HepG2 (cell line): ENCODE measurements at regions not wholly inside any gene's neighbourhood (a gene's known extent, or its start where the extent isn't known, plus 50 kb on each side); places are given as distances from the start of the nearest gene placed in this dataset.

ENCODE experiments used
- ATAC-seq: fragments of 200-7000 bp; cut with Tn5 transposase; 3 replicates; pipeline ENCODE4 v1.9.1; 2020; ENCODE audit warnings: mild to moderate bottlenecking, moderate library complexity
- BruUV-seq: library from RNA; stranded (reverse); fragments of 400-500 nt; replicated peaks from 2 replicates; lab custom pipeline; 2021; lab: Mats Ljungman, UMichigan
- CTCF ChIA-PET: fragments of 300-600 bp; formaldehyde crosslinking; extraction: SDS; loops from one replicate; lab custom pipeline; 2021; ENCODE audit warnings: low total read pairs, inconsistent platforms, low intra/inter-chr PET ratio; lab: Yijun Ruan, JAX
- POLR2A ChIA-PET: fragments of 350-600 bp; sonication (Branson Sonifier 250); formaldehyde crosslinking; loops from one replicate; lab custom pipeline; 2020; ENCODE audit warnings: antibody characterized with exemption, inconsistent platforms; lab: Yijun Ruan, JAX
- DNase-seq: peaks from one replicate; pipeline ENCODE4 v3.0.0-alpha.2; 2015; ENCODE audit warnings: low spot score
- FAIRE-seq: peaks from 3 replicates; lab custom pipeline; 2011; peaks lifted over from hg19 to GRCh38; lab: Jason Lieb, UNC
- H2AFZ ChIP-seq: one replicate; pipeline ENCODE4 v1.6.1; 2011; ENCODE audit warnings: low read length, inconsistent platforms
- H3K27ac ChIP-seq: fragments of 300-600 bp; 3 replicates; pipeline ENCODE4 v1.8.0; 2011; ENCODE audit warnings: mixed run types, mild to moderate bottlenecking, mixed read lengths, low read length, inconsistent platforms; ENCODE audit not compliant: insufficient read depth; ENCODE audit errors: extremely low read length
- H3K27me3 ChIP-seq, 2 experiments: fragments of 200-600 bp in 1 of 2; 2 replicates in 1 of 2; 3 replicates in 1 of 2; pipeline versions ENCODE4 v1.6.0 to v1.8.0; 2011; ENCODE audit warnings: low read length in 2 of 2, mild to moderate bottlenecking in 2 of 2, moderate library complexity in 2 of 2, inconsistent platforms in 1 of 2; ENCODE audit not compliant: insufficient read depth in 2 of 2, control insufficient read depth in 1 of 2
- H3K36me3 ChIP-seq, 2 experiments: fragments of 200-600 bp in 1 of 2; replicated peaks in 1 of 2; 2 replicates in 1 of 2; 3 replicates in 1 of 2; pipeline versions ENCODE4 v1.5.1 to v1.8.0; 2011; ENCODE audit warnings: low read length in 2 of 2, inconsistent platforms in 1 of 2; ENCODE audit not compliant: insufficient read depth in 2 of 2, control insufficient read depth in 1 of 2
- H3K4me1 ChIP-seq: 2 replicates; pipeline ENCODE4 v1.5.1; 2012; ENCODE audit warnings: low read length, inconsistent platforms; ENCODE audit not compliant: insufficient read depth
- H3K4me2 ChIP-seq: 2 replicates; pipeline ENCODE4 v1.6.0; 2011; ENCODE audit warnings: low read depth, low read length, inconsistent platforms
- H3K4me3 ChIP-seq, 3 experiments: fragments of 200-600 bp in 1 of 3; sonication (generic), shearing (Covaris generic) in 1 of 3; replicated peaks in 1 of 3; 2 replicates each; pipeline ENCODE4 v1.5.1; 2011 to 2016; ENCODE audit warnings: low read length in 3 of 3, inconsistent platforms in 2 of 3, low read depth in 2 of 3, mild to moderate bottlenecking in 2 of 3, control low read depth in 1 of 3, mixed read lengths in 1 of 3; ENCODE audit not compliant: insufficient read depth in 1 of 3
- H3K79me2 ChIP-seq: one replicate; pipeline ENCODE4 v1.6.1; 2011; ENCODE audit warnings: low read length, inconsistent platforms; ENCODE audit not compliant: insufficient read depth
- H3K9ac ChIP-seq: 2 replicates; pipeline ENCODE4 v1.6.0; 2011; ENCODE audit warnings: mild to moderate bottlenecking, low read depth, low read length, inconsistent platforms; ENCODE audit not compliant: insufficient read depth
- H3K9me3 ChIP-seq: 2 replicates; pipeline ENCODE4 v1.5.1; 2012; ENCODE audit warnings: mild to moderate bottlenecking, low read length
- H4K20me1 ChIP-seq: 2 replicates; pipeline ENCODE4 v1.6.0; 2011; ENCODE audit warnings: inconsistent platforms, mild to moderate bottlenecking, low read length, moderate library complexity; ENCODE audit not compliant: insufficient read depth
- AGO1 ChIP-seq: fragments of 200-400 bp; formaldehyde crosslinking; IDR thresholded peaks from 2 replicates; pipeline ENCODE4 v1.6.1; 2017; ENCODE audit warnings: mild to moderate bottlenecking, low read depth, low read length, moderate library complexity; ENCODE audit not compliant: poor library complexity, severe bottlenecking
- CSRNP1 ChIP-seq: sonication (generic); formaldehyde crosslinking; IDR thresholded peaks from 2 replicates; pipeline ENCODE4 v1.8.1; 2023; ENCODE audit warnings: mild to moderate bottlenecking, missing genetic modification reagents
- MAX ChIP-seq: IDR thresholded peaks from 2 replicates; pipeline ENCODE4 v1.6.1; 2012; ENCODE audit warnings: inconsistent platforms
- NFE2L2 ChIP-seq: fragments of 150-350 bp; IDR thresholded peaks from 2 replicates; pipeline ENCODE4 v1.6.1; 2014; ENCODE audit warnings: low read length
- PHF20 ChIP-seq: sonication (generic); formaldehyde crosslinking; IDR thresholded peaks from 2 replicates; pipeline ENCODE4 v1.5.0; 2020; ENCODE audit warnings: mild to moderate bottlenecking, missing genetic modification reagents
- SAP130 ChIP-seq: IDR thresholded peaks from 2 replicates; pipeline ENCODE4 v1.6.1; 2016; ENCODE audit warnings: low read depth
- SCMH1 ChIP-seq: sonication (generic); formaldehyde crosslinking; IDR thresholded peaks from 2 replicates; pipeline ENCODE4 v1.9.0; 2021; ENCODE audit warnings: missing genetic modification reagents, mild to moderate bottlenecking, borderline replicate concordance
- SP4 ChIP-seq: sonication (generic); formaldehyde crosslinking; IDR thresholded peaks from 2 replicates; pipeline ENCODE4 v1.8.1; 2023; ENCODE audit warnings: mild to moderate bottlenecking, missing genetic modification reagents
- THAP9 ChIP-seq: sonication (generic); formaldehyde crosslinking; IDR thresholded peaks from 2 replicates; pipeline ENCODE4; 2020; ENCODE audit warnings: missing genetic modification reagents, mild to moderate bottlenecking, borderline replicate concordance
- ZNF12 ChIP-seq: sonication (generic); formaldehyde crosslinking; IDR thresholded peaks from 2 replicates; pipeline ENCODE4 v1.5.0; 2020; ENCODE audit warnings: missing genetic modification reagents
- ZNF468 ChIP-seq: sonication (generic); formaldehyde crosslinking; IDR thresholded peaks from 2 replicates; pipeline ENCODE4 v1.8.0; 2022; ENCODE audit warnings: mild to moderate bottlenecking, moderate library complexity, missing genetic modification reagents
- ZNF562 ChIP-seq: sonication (generic); formaldehyde crosslinking; IDR thresholded peaks from 2 replicates; pipeline ENCODE4 v1.8.0; 2022; ENCODE audit warnings: missing genetic modification reagents, borderline replicate concordance
- ZNF766 ChIP-seq: sonication (generic); formaldehyde crosslinking; IDR thresholded peaks from 2 replicates; pipeline ENCODE4 v1.5.0; 2020; ENCODE audit warnings: missing genetic modification reagents, borderline replicate concordance
- ZNF839 ChIP-seq: sonication (generic); formaldehyde crosslinking; IDR thresholded peaks from 2 replicates; pipeline ENCODE4 v1.4.0; 2020; ENCODE audit warnings: missing genetic modification reagents, mild to moderate bottlenecking, borderline replicate concordance
- WGBS: methylation state at CpG from one replicate; pipeline ENCODE4 v1.1.6; 2017; ENCODE audit warnings: low lambda C conversion rate; 5-methylcytosine and 5-hydroxymethylcytosine counted together
- in situ Hi-C: cut with HindIII; loops from 2 replicates; pipeline ENCODE4 v1.10.0; 2017; ENCODE audit warnings: low pct_unique_long_range_greater_than_20kb; ENCODE audit not compliant: extremely low pct_ligation_motif_present
- intact Hi-C: fragments of 100-400 bp; cut with micrococcal nuclease; formaldehyde crosslinking; loops from one replicate; pipeline ENCODE4 v1.10.0; 2022; ENCODE audit not compliant: unreplicated experiment

GRCh38 chr3:106552351-106553043, 683.7 kb upstream of the CBLB start:
- Histone ChIP-seq H3K27ac (no peak overlapping the region), H3K4me3 (no peak overlapping the region)
- TF ChIP-seq ZNF12 (CRISPR knock-in tag) (no peak), CSRNP1 (CRISPR knock-in tag) (no peak), AGO1 (no peak), PHF20 (CRISPR knock-in tag) (no peak), NFE2L2 (peak; percentile 66), ZNF468 (CRISPR knock-in tag) (no peak)
- TF ChIP-seq, all 625 proteins: peak for 1
- FAIRE-seq: no peak
- Histone ChIP-seq H3K27me3 (no peaks in the 10 kb centered on the region), H2AFZ (no peak overlapping the region), H3K4me1 (no peaks in the 10 kb centered on the region), H3K4me2 (no peak overlapping the region), H3K9me3 (peaks cover 6% of the 10 kb centered on the region; the same call in 1 of the 2 replicates), H3K9ac (no peak overlapping the region), H3K36me3 (no peaks in the 10 kb centered on the region), H4K20me1 (no peaks in the 10 kb centered on the region), H3K79me2 (no peaks in the 10 kb centered on the region)
- ChIA-PET POLR2A (no interaction called here), CTCF (no interaction called here)
- no peak for DNase-seq
- intact Hi-C loops: no loop called here
- ATAC-seq: no peak
- 52% methylated on average over 4 of the region's 4 CpGs for WGBS
- BruUV-seq: no TSS peak
- in situ Hi-C loops: no loop called here

GRCh38 chr3:106560451-106560966, 691.7 kb upstream of the CBLB start:
- H3K79me2 ChIP-seq: no peaks in the 10 kb centered on the region
- H3K4me2 ChIP-seq: no peak overlapping the region
- no peak overlapping the region for H3K9ac ChIP-seq
- no peak overlapping the region for H3K27ac ChIP-seq
- H2AFZ ChIP-seq: no peak overlapping the region
- DNase-seq: no peak
- no peaks in the 10 kb centered on the region for H3K4me1 ChIP-seq
- H4K20me1 ChIP-seq: no peaks in the 10 kb centered on the region
- intact Hi-C loops: no loop called here
- in situ Hi-C loops: no loop called here
- ChIA-PET POLR2A (no interaction called here), CTCF (no interaction called here)
- H3K4me3 ChIP-seq: no peak overlapping the region
- ATAC-seq: no peak
- H3K9me3 ChIP-seq: no peaks in the 10 kb centered on the region
- no peaks in the 10 kb centered on the region for H3K36me3 ChIP-seq
- no TSS peak for BruUV-seq
- no peaks in the 10 kb centered on the region for H3K27me3 ChIP-seq
- no peak for FAIRE-seq
- 32% methylated on average over 3 of the region's 3 CpGs for WGBS
- TF ChIP-seq SCMH1 (CRISPR knock-in tag): no peak
- TF ChIP-seq ZNF562 (CRISPR knock-in tag): no peak
- TF ChIP-seq SP4 (CRISPR knock-in tag): no peak
- TF ChIP-seq MAX: no peak
- TF ChIP-seq SAP130: no peak
- no peak for TF ChIP-seq ZNF839 (CRISPR knock-in tag)
- no peak for TF ChIP-seq ZNF766 (CRISPR knock-in tag)
- no peak for TF ChIP-seq THAP9 (CRISPR knock-in tag)
